ENCODE measurements at regions not wholly inside any gene's neighbourhood (a gene's known extent, or its start where the extent isn't known, plus 50 kb on each side); places are given as distances from the start of the nearest gene placed in this dataset.

GRCh38 chr5:68416714-68417113 is 201.2 kb downstream of the PIK3R1 start:
- TF ChIP-seq SIN3A (IDR thresholded peaks at IDR 0.05; ENCODE audit: borderline replicate concordance, insufficient read depth, low read length) (no peak), POLR2AphosphoS5 (IDR thresholded peaks at IDR 0.05; ENCODE audit: low read depth, low read length) (no peak), TAF1 (IDR thresholded peaks at IDR 0.05; ENCODE audit: borderline replicate concordance, insufficient read depth, low read length) (no peak), REST (IDR thresholded peaks at IDR 0.05; ENCODE audit: insufficient read depth in 1 of 2, low read depth in 2 of 2, low read length in 2 of 2) (no peak), FOXP2 (optimal IDR thresholded peaks at IDR 0.05; ENCODE audit: borderline replicate concordance, extremely low read depth, extremely low read length, insufficient read depth) (no peak)

GRCh38 chr5:68418201-68418600 is 202.6 kb downstream of the PIK3R1 start:
- TF ChIP-seq REST (IDR thresholded peaks at IDR 0.05; ENCODE audit: insufficient read depth in 1 of 2, low read depth in 2 of 2, low read length in 2 of 2), result no peak
- no peak for TF ChIP-seq POLR2AphosphoS5 (IDR thresholded peaks at IDR 0.05; ENCODE audit: low read depth, low read length)
- no peak for TF ChIP-seq SIN3A (IDR thresholded peaks at IDR 0.05; ENCODE audit: borderline replicate concordance, insufficient read depth, low read length)
- TF ChIP-seq FOXP2 (optimal IDR thresholded peaks at IDR 0.05; ENCODE audit: borderline replicate concordance, extremely low read depth, extremely low read length, insufficient read depth), result no peak
- no peak for TF ChIP-seq TAF1 (IDR thresholded peaks at IDR 0.05; ENCODE audit: borderline replicate concordance, insufficient read depth, low read length)

- TF ChIP-seq TAF1 (IDR thresholded peaks at IDR 0.05; ENCODE audit: borderline replicate concordance, insufficient read depth, low read length) (no peak), SIN3A (IDR thresholded peaks at IDR 0.05; ENCODE audit: borderline replicate concordance, insufficient read depth, low read length) (no peak), FOXP2 (optimal IDR thresholded peaks at IDR 0.05; ENCODE audit: borderline replicate concordance, extremely low read depth, extremely low read length, insufficient read depth) (no peak), REST (IDR thresholded peaks at IDR 0.05; ENCODE audit: insufficient read depth in 1 of 2, low read depth in 2 of 2, low read length in 2 of 2) (no peak), POLR2AphosphoS5 (IDR thresholded peaks at IDR 0.05; ENCODE audit: low read depth, low read length) (no peak)
Observed at GRCh38 chr5:68418680-68419079, 203.1 kb downstream of the PIK3R1 start.

GRCh38 chr5:68419081-68419636 is 203.6 kb downstream of the PIK3R1 start:
- no peak for TF ChIP-seq TAF1 (IDR thresholded peaks at IDR 0.05; ENCODE audit: borderline replicate concordance, insufficient read depth, low read length)
- no peak for TF ChIP-seq REST (IDR thresholded peaks at IDR 0.05; ENCODE audit: insufficient read depth in 1 of 2, low read depth in 2 of 2, low read length in 2 of 2)
- TF ChIP-seq POLR2AphosphoS5 (IDR thresholded peaks at IDR 0.05; ENCODE audit: low read depth, low read length), result no peak
- no peak for TF ChIP-seq SIN3A (IDR thresholded peaks at IDR 0.05; ENCODE audit: borderline replicate concordance, insufficient read depth, low read length)
- no peak for TF ChIP-seq FOXP2 (optimal IDR thresholded peaks at IDR 0.05; ENCODE audit: borderline replicate concordance, extremely low read depth, extremely low read length, insufficient read depth)

All from PFSK-1 (cell line).